KOPT-K1 (cell line): ENCODE measurements at regions not wholly inside any gene's neighbourhood (a gene's known extent, or its start where the extent isn't known, plus 50 kb on each side); places are given as distances from the start of the nearest gene placed in this dataset.

Experiments
- H3K27ac ChIP-seq: fragments of 200-600 bp; sonication (generic); 2 replicates; pipeline ENCODE4 v1.5.1; 2016; ENCODE audit warnings: antibody characterized with exemption, mild to moderate bottlenecking, low read depth, low read length; ENCODE audit not compliant: poor library complexity, severe bottlenecking
- H3K36me3 ChIP-seq: fragments of 200-600 bp; sonication (generic); 2 replicates; pipeline ENCODE4 v1.5.1; 2017; ENCODE audit warnings: antibody characterized with exemption, mild to moderate bottlenecking, low read length, moderate library complexity; ENCODE audit not compliant: insufficient read depth
- H3K9me3 ChIP-seq: fragments of 200-600 bp; sonication (generic); 2 replicates; pipeline ENCODE4 v1.5.1; 2017; ENCODE audit warnings: antibody characterized with exemption, low read length, mild to moderate bottlenecking; ENCODE audit not compliant: insufficient read depth, poor library complexity, severe bottlenecking

GRCh38 chr1:106817575-106817974 is 238.9 kb upstream of the PRMT6 start:
- Histone ChIP-seq H3K27ac (no peak overlapping the region), H3K36me3 (no peaks in the 10 kb centered on the region), H3K9me3 (no peaks in the 10 kb centered on the region)

GRCh38 chr1:106831511-106831910 is 225.0 kb upstream of the PRMT6 start:
- Histone ChIP-seq H3K27ac (no peak overlapping the region), H3K9me3 (no peaks in the 10 kb centered on the region), H3K36me3 (no peaks in the 10 kb centered on the region)

- Histone ChIP-seq H3K9me3 (no peaks in the 10 kb centered on the region), H3K36me3 (no peaks in the 10 kb centered on the region), H3K27ac (no peak overlapping the region)
Measured at GRCh38 chr1:106836708-106837107, 219.8 kb upstream of the PRMT6 start.

GRCh38 chr1:106843518-106843917 is 213.0 kb upstream of the PRMT6 start:
- H3K36me3 ChIP-seq, result no peaks in the 10 kb centered on the region
- no peaks in the 10 kb centered on the region for H3K9me3 ChIP-seq
- H3K27ac ChIP-seq, result no peak overlapping the region

- no peaks in the 10 kb centered on the region for H3K9me3 ChIP-seq
- no peaks in the 10 kb centered on the region for H3K36me3 ChIP-seq
- H3K27ac ChIP-seq, result no peak overlapping the region
Measured at GRCh38 chr1:106846656-106847055, 209.8 kb upstream of the PRMT6 start.

- no peaks in the 10 kb centered on the region for H3K36me3 ChIP-seq
- H3K27ac ChIP-seq, result no peak overlapping the region
- H3K9me3 ChIP-seq, result no peaks in the 10 kb centered on the region
Measured at GRCh38 chr1:106861110-106861509, 195.4 kb upstream of the PRMT6 start.

- no peak overlapping the region for H3K27ac ChIP-seq
- no peaks in the 10 kb centered on the region for H3K9me3 ChIP-seq
- no peaks in the 10 kb centered on the region for H3K36me3 ChIP-seq
Measured at GRCh38 chr1:106868828-106869227, 187.6 kb upstream of the PRMT6 start.

- H3K9me3 ChIP-seq, result no peaks in the 10 kb centered on the region
- no peak overlapping the region for H3K27ac ChIP-seq
- H3K36me3 ChIP-seq, result no peaks in the 10 kb centered on the region
Measured at GRCh38 chr1:106875622-106876021, 180.9 kb upstream of the PRMT6 start.

GRCh38 chr1:106876384-106876783 is 180.1 kb upstream of the PRMT6 start:
- H3K27ac ChIP-seq, result no peak overlapping the region
- H3K36me3 ChIP-seq, result no peaks in the 10 kb centered on the region
- H3K9me3 ChIP-seq, result no peaks in the 10 kb centered on the region

- Histone ChIP-seq H3K36me3 (no peaks in the 10 kb centered on the region), H3K9me3 (no peaks in the 10 kb centered on the region), H3K27ac (no peak overlapping the region)
Measured at GRCh38 chr1:106879538-106879937, 176.9 kb upstream of the PRMT6 start.

- Histone ChIP-seq H3K27ac (no peak overlapping the region), H3K36me3 (no peaks in the 10 kb centered on the region), H3K9me3 (no peaks in the 10 kb centered on the region)
Measured at GRCh38 chr1:106880226-106880625, 176.2 kb upstream of the PRMT6 start.

- no peaks in the 10 kb centered on the region for H3K9me3 ChIP-seq
- no peak overlapping the region for H3K27ac ChIP-seq
- no peaks in the 10 kb centered on the region for H3K36me3 ChIP-seq
Measured at GRCh38 chr1:106883208-106883607, 173.3 kb upstream of the PRMT6 start.

GRCh38 chr1:106889059-106889458 is 167.4 kb upstream of the PRMT6 start:
- Histone ChIP-seq H3K9me3 (no peaks in the 10 kb centered on the region), H3K27ac (no peak overlapping the region), H3K36me3 (no peaks in the 10 kb centered on the region)

- Histone ChIP-seq H3K9me3 (no peaks in the 10 kb centered on the region), H3K36me3 (no peaks in the 10 kb centered on the region), H3K27ac (no peak overlapping the region)
Measured at GRCh38 chr1:106889583-106889982, 166.9 kb upstream of the PRMT6 start.

- no peak overlapping the region for H3K27ac ChIP-seq
- H3K36me3 ChIP-seq, result no peaks in the 10 kb centered on the region
- H3K9me3 ChIP-seq, result no peaks in the 10 kb centered on the region
Measured at GRCh38 chr1:106897976-106898375, 158.5 kb upstream of the PRMT6 start.

GRCh38 chr1:106899644-106900043 is 156.8 kb upstream of the PRMT6 start:
- no peaks in the 10 kb centered on the region for H3K9me3 ChIP-seq
- no peaks in the 10 kb centered on the region for H3K36me3 ChIP-seq
- no peak overlapping the region for H3K27ac ChIP-seq

GRCh38 chr1:106907795-106908194 is 148.7 kb upstream of the PRMT6 start:
- H3K27ac ChIP-seq, result no peak overlapping the region
- no peaks in the 10 kb centered on the region for H3K36me3 ChIP-seq
- no peaks in the 10 kb centered on the region for H3K9me3 ChIP-seq
